ENCODE measurements at regions not wholly inside any gene's neighbourhood (a gene's known extent, or its start where the extent isn't known, plus 50 kb on each side); places are given as distances from the start of the nearest gene placed in this dataset.

DNA sequence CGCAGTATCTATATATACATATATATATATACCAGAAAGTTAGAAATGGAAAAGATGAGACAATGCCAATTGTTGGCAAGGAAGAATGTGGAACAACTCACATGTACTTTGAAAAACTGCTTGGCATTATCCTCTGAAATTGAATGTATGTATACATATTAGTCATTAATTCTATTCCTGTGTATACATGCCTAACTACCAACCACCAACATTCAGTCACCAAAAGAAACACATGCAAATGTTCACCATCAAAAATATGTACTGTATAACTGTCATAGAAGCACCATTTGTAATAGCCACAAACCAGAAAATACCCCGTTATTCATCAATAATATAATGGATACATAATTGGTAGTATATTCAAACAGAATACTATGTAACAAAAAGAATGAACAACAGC lies 330.2 kb upstream of the GRAMD2B start:
- H3K27ac ChIP-seq (ENCODE audit: low read depth, low read length): no peak overlapping the region
- H3K27me3 ChIP-seq (ENCODE audit: insufficient read depth, low read length): no peaks in the 10 kb centered on the region
- no peaks in the 10 kb centered on the region for H3K4me1 ChIP-seq (ENCODE audit: control insufficient read depth in 1 of 2, insufficient read depth in 2 of 2, low read length in 2 of 2)
- no peaks in the 10 kb centered on the region for H3K79me1 ChIP-seq (ENCODE audit: low read length)
- WGBS (ENCODE audit: extremely low coverage, insufficient coverage, insufficient read length): no CpG with 5 or more reads among the region's 2 CpGs
- H4K12ac ChIP-seq (ENCODE audit: low read depth, low read length): no peak overlapping the region
- H2BK12ac ChIP-seq (ENCODE audit: low read length): no peak overlapping the region
- H2AK5ac ChIP-seq (ENCODE audit: low read length): no peak overlapping the region
- H2BK5ac ChIP-seq (ENCODE audit: low read depth, low read length, poor library complexity): no peak overlapping the region
- H3K14ac ChIP-seq (ENCODE audit: low read length): no peak overlapping the region
- no peak overlapping the region for H2BK120ac ChIP-seq (ENCODE audit: insufficient read depth, low read length, poor library complexity)
- H3K4me3 ChIP-seq (ENCODE audit: low read depth, low read length): no peak overlapping the region
- no peak for DNase-seq
- H3K23ac ChIP-seq (ENCODE audit: low read length): no peak overlapping the region
- no peak overlapping the region for H3K4me2 ChIP-seq (ENCODE audit: low read length)
- H3K18ac ChIP-seq (ENCODE audit: low read length): no peak overlapping the region
- H4K8ac ChIP-seq (ENCODE audit: low read depth, low read length): no peak overlapping the region
- no peak overlapping the region for H3K9ac ChIP-seq (ENCODE audit: low read length)
- H3K36me3 ChIP-seq (ENCODE audit: control insufficient read depth in 1 of 2, insufficient read depth in 2 of 2, low read length in 2 of 2): no peaks in the 10 kb centered on the region
- no peak overlapping the region for H3K4ac ChIP-seq (ENCODE audit: low read depth, low read length)
- no peaks in the 10 kb centered on the region for H3K79me2 ChIP-seq (ENCODE audit: control insufficient read depth, insufficient read depth, low read length, poor library complexity)
- no peaks in the 10 kb centered on the region for H3K9me3 ChIP-seq (ENCODE audit: insufficient read depth, low read depth, low read length)
- H4K91ac ChIP-seq (ENCODE audit: low read depth, low read length): no peak overlapping the region
- no peak overlapping the region for H2AFZ ChIP-seq (ENCODE audit: insufficient read depth, low read length, poor library complexity)

DNA sequence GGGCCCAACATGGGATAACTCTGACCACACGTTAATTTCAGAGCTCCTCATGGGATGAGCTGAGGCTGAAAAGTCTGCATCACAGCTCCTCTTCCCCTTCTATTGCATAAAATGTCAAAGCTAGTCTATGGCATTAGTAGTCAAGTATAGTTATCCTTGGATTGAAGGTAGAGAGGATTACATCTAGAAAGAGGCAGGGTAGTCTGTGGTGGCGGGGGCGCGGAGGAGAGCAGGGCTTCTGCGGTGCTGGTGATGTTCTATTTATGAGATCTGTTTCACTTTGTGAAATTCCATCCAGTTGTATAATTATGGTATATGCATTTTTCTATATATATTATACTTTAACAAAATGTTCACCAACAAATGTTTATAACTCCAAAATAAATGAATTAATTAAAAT lies 329.5 kb upstream of the GRAMD2B start:
- H2BK5ac ChIP-seq (ENCODE audit: low read depth, low read length, poor library complexity): no peak overlapping the region
- H3K14ac ChIP-seq (ENCODE audit: low read length): no peak overlapping the region
- no peak overlapping the region for H3K23ac ChIP-seq (ENCODE audit: low read length)
- H3K4me3 ChIP-seq (ENCODE audit: low read depth, low read length): no peak overlapping the region
- no peaks in the 10 kb centered on the region for H3K79me1 ChIP-seq (ENCODE audit: low read length)
- WGBS (ENCODE audit: extremely low coverage, insufficient coverage, insufficient read length): no CpG with 5 or more reads among the region's 5 CpGs
- H4K8ac ChIP-seq (ENCODE audit: low read depth, low read length): no peak overlapping the region
- H2BK120ac ChIP-seq (ENCODE audit: insufficient read depth, low read length, poor library complexity): no peak overlapping the region
- no peak overlapping the region for H2BK12ac ChIP-seq (ENCODE audit: low read length)
- H3K4me1 ChIP-seq (ENCODE audit: control insufficient read depth in 1 of 2, insufficient read depth in 2 of 2, low read length in 2 of 2): no peaks in the 10 kb centered on the region
- no peak overlapping the region for H3K9ac ChIP-seq (ENCODE audit: low read length)
- no peaks in the 10 kb centered on the region for H3K27me3 ChIP-seq (ENCODE audit: insufficient read depth, low read length)
- H3K9me3 ChIP-seq (ENCODE audit: insufficient read depth, low read depth, low read length): no peaks in the 10 kb centered on the region
- no peak overlapping the region for H4K12ac ChIP-seq (ENCODE audit: low read depth, low read length)
- H3K18ac ChIP-seq (ENCODE audit: low read length): no peak overlapping the region
- H3K4me2 ChIP-seq (ENCODE audit: low read length): no peak overlapping the region
- no peak overlapping the region for H3K27ac ChIP-seq (ENCODE audit: low read depth, low read length)
- no peak overlapping the region for H2AK5ac ChIP-seq (ENCODE audit: low read length)
- H3K4ac ChIP-seq (ENCODE audit: low read depth, low read length): no peak overlapping the region
- no peaks in the 10 kb centered on the region for H3K79me2 ChIP-seq (ENCODE audit: control insufficient read depth, insufficient read depth, low read length, poor library complexity)
- H4K91ac ChIP-seq (ENCODE audit: low read depth, low read length): no peak overlapping the region
- H2AFZ ChIP-seq (ENCODE audit: insufficient read depth, low read length, poor library complexity): no peak overlapping the region
- no peaks in the 10 kb centered on the region for H3K36me3 ChIP-seq (ENCODE audit: control insufficient read depth in 1 of 2, insufficient read depth in 2 of 2, low read length in 2 of 2)
- no peak for DNase-seq

- DNase-seq: no peak
- no peak overlapping the region for H3K23ac ChIP-seq (ENCODE audit: low read length)
- no peak overlapping the region for H2AFZ ChIP-seq (ENCODE audit: insufficient read depth, low read length, poor library complexity)
- no peak overlapping the region for H2AK5ac ChIP-seq (ENCODE audit: low read length)
- H3K27me3 ChIP-seq (ENCODE audit: insufficient read depth, low read length): no peaks in the 10 kb centered on the region
- H3K79me1 ChIP-seq (ENCODE audit: low read length): no peaks in the 10 kb centered on the region
- no peak overlapping the region for H2BK5ac ChIP-seq (ENCODE audit: low read depth, low read length, poor library complexity)
- H4K8ac ChIP-seq (ENCODE audit: low read depth, low read length): no peak overlapping the region
- no peak overlapping the region for H4K91ac ChIP-seq (ENCODE audit: low read depth, low read length)
- no peak overlapping the region for H3K18ac ChIP-seq (ENCODE audit: low read length)
- H3K4me1 ChIP-seq (ENCODE audit: control insufficient read depth in 1 of 2, insufficient read depth in 2 of 2, low read length in 2 of 2): no peaks in the 10 kb centered on the region
- H3K4ac ChIP-seq (ENCODE audit: low read depth, low read length): no peak overlapping the region
- no peak overlapping the region for H3K9ac ChIP-seq (ENCODE audit: low read length)
- H3K9me3 ChIP-seq (ENCODE audit: insufficient read depth, low read depth, low read length): no peaks in the 10 kb centered on the region
- no peak overlapping the region for H3K14ac ChIP-seq (ENCODE audit: low read length)
- H2BK12ac ChIP-seq (ENCODE audit: low read length): no peak overlapping the region
- WGBS (ENCODE audit: extremely low coverage, insufficient coverage, insufficient read length): no CpG with 5 or more reads among the region's 2 CpGs
- H3K79me2 ChIP-seq (ENCODE audit: control insufficient read depth, insufficient read depth, low read length, poor library complexity): no peaks in the 10 kb centered on the region
- H3K36me3 ChIP-seq (ENCODE audit: control insufficient read depth in 1 of 2, insufficient read depth in 2 of 2, low read length in 2 of 2): no peaks in the 10 kb centered on the region
- H3K4me3 ChIP-seq (ENCODE audit: low read depth, low read length): no peak overlapping the region
- no peak overlapping the region for H2BK120ac ChIP-seq (ENCODE audit: insufficient read depth, low read length, poor library complexity)
- H3K27ac ChIP-seq (ENCODE audit: low read depth, low read length): no peak overlapping the region
- no peak overlapping the region for H3K4me2 ChIP-seq (ENCODE audit: low read length)
- no peak overlapping the region for H4K12ac ChIP-seq (ENCODE audit: low read depth, low read length)
Observed at GRCh38 chr5:126094991-126095390, 328.2 kb upstream of the GRAMD2B start.

DNA sequence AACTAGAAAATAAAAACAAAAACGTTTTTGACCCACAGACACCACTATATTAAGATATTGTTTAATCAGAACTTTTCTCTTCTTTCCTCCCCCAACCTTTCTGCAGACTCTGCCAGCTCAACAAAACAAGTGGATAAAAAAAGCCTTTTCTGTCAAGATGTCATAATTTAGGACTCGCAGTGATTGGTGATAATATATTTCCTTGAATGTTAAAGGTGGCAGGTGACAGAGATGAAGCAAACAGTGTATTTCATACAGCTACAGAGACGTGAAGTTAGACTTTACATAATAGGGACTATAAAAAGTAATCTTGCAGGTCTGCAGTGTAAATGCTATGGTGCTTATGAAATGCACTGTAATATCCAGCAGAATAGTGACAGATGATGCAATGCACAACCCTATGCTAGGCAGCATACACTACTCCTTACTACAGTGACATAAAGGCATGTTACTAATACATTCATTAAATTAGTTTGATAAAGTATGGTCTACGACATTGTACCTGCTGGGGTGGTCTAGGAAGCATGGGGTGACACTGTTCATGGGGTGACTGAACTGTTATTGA lies 326.7 kb upstream of the GRAMD2B start:
- Histone ChIP-seq H2BK5ac (ENCODE audit: low read depth, low read length, poor library complexity) (no peak overlapping the region), H2BK120ac (ENCODE audit: insufficient read depth, low read length, poor library complexity) (no peak overlapping the region), H3K79me1 (ENCODE audit: low read length) (no peaks in the 10 kb centered on the region), H3K4ac (ENCODE audit: low read depth, low read length) (no peak overlapping the region), H4K8ac (ENCODE audit: low read depth, low read length) (no peak overlapping the region), H4K12ac (ENCODE audit: low read depth, low read length) (no peak overlapping the region), H3K23ac (ENCODE audit: low read length) (no peak overlapping the region), H3K18ac (ENCODE audit: low read length) (no peak overlapping the region), H2BK12ac (ENCODE audit: low read length) (no peak overlapping the region), H3K4me2 (ENCODE audit: low read length) (no peak overlapping the region), H4K91ac (ENCODE audit: low read depth, low read length) (no peak overlapping the region), H2AFZ (ENCODE audit: insufficient read depth, low read length, poor library complexity) (no peak overlapping the region), H3K4me1 (ENCODE audit: control insufficient read depth in 1 of 2, insufficient read depth in 2 of 2, low read length in 2 of 2) (no peaks in the 10 kb centered on the region), H3K27ac (ENCODE audit: low read depth, low read length) (no peak overlapping the region), H2AK5ac (ENCODE audit: low read length) (no peak overlapping the region), H3K9me3 (ENCODE audit: insufficient read depth, low read depth, low read length) (no peaks in the 10 kb centered on the region), H3K4me3 (ENCODE audit: low read depth, low read length) (no peak overlapping the region), H3K36me3 (ENCODE audit: control insufficient read depth in 1 of 2, insufficient read depth in 2 of 2, low read length in 2 of 2) (no peaks in the 10 kb centered on the region), H3K14ac (ENCODE audit: low read length) (no peak overlapping the region), H3K79me2 (ENCODE audit: control insufficient read depth, insufficient read depth, low read length, poor library complexity) (no peaks in the 10 kb centered on the region), H3K9ac (ENCODE audit: low read length) (no peak overlapping the region), H3K27me3 (ENCODE audit: insufficient read depth, low read length) (no peaks in the 10 kb centered on the region)
- no CpG with 5 or more reads among the region's 4 CpGs for WGBS (ENCODE audit: extremely low coverage, insufficient coverage, insufficient read length)
- no peak for DNase-seq
